C4-2B (cell line): ENCODE measurements at regions not wholly inside any gene's neighbourhood (a gene's known extent, or its start where the extent isn't known, plus 50 kb on each side); places are given as distances from the start of the nearest gene placed in this dataset.

Experiments used
- ZFX ChIP-seq: fragments of 450-650 bp; IDR thresholded peaks from 2 replicates; pipeline ENCODE4 v1.6.1; 2017
- TF ChIP-seq, protein P1 (sequence below): fragments of 450-650 bp; conservative IDR thresholded peaks from 2 replicates; pipeline ENCODE4 v1.5.1; 2017; ENCODE audit warnings: mild to moderate bottlenecking

DNA sequence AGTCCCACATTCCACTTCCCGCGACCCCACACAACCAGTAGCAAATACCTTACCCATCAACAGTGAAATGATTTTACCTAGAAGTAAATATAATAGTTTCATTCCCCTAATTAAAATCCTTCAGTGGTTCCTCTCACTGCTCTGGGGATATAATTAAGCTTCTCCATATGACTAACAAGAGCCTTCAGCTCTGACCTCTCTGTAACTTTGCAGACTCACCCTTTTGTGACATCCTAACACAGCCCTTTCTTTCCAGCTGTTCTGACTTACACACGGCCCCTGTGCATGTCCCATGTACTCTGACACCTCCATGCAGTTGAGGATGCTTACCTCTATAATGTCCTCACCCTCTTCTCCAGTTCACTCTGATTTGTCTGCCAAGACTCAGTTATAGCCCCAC, 137.3 kb upstream of the SPAG17 start:
- TF ChIP-seq, protein P1, sequence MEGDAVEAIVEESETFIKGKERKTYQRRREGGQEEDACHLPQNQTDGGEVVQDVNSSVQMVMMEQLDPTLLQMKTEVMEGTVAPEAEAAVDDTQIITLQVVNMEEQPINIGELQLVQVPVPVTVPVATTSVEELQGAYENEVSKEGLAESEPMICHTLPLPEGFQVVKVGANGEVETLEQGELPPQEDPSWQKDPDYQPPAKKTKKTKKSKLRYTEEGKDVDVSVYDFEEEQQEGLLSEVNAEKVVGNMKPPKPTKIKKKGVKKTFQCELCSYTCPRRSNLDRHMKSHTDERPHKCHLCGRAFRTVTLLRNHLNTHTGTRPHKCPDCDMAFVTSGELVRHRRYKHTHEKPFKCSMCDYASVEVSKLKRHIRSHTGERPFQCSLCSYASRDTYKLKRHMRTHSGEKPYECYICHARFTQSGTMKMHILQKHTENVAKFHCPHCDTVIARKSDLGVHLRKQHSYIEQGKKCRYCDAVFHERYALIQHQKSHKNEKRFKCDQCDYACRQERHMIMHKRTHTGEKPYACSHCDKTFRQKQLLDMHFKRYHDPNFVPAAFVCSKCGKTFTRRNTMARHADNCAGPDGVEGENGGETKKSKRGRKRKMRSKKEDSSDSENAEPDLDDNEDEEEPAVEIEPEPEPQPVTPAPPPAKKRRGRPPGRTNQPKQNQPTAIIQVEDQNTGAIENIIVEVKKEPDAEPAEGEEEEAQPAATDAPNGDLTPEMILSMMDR = no peak
- TF ChIP-seq ZFX = no peak
